ENCODE measurements at regions not wholly inside any gene's neighbourhood (a gene's known extent, or its start where the extent isn't known, plus 50 kb on each side); places are given as distances from the start of the nearest gene placed in this dataset.

DNA sequence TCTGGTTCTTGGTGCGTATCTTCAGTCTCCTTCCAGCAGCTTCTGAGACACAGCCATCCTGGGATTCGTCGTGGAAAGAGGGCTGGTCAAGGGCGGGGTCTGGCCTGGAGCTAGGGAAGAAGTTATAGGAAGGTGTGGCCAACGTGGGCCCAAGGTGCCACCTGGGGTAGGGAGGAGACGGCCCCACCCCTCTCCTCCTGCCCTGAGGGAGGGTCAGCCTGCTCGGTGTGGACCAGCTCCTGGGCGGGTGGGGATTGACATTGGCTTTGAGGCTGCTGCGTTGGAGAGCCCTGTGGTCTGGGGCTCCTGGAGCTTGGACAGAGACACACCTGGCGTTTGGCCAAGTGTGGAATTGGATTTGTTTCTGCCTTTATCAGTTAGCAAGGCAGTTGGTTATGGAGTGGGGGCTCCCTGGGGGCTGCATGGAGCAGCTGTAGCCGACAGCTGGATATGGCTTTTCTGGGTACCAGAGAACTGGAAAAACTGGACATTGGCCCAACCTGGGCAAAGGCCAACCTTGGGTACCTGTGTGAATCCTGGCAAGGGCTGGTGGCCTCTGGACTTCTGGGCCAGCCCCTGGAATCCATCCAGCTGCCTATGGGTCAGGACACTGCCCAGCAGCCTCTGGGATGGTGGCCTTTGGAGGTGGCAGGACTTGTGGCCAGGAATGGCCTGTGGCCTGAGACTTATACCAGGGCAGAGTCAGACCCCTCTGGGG lies 75.7 kb upstream of the PPP1R26 start:
- TF ChIP-seq, protein P1, sequence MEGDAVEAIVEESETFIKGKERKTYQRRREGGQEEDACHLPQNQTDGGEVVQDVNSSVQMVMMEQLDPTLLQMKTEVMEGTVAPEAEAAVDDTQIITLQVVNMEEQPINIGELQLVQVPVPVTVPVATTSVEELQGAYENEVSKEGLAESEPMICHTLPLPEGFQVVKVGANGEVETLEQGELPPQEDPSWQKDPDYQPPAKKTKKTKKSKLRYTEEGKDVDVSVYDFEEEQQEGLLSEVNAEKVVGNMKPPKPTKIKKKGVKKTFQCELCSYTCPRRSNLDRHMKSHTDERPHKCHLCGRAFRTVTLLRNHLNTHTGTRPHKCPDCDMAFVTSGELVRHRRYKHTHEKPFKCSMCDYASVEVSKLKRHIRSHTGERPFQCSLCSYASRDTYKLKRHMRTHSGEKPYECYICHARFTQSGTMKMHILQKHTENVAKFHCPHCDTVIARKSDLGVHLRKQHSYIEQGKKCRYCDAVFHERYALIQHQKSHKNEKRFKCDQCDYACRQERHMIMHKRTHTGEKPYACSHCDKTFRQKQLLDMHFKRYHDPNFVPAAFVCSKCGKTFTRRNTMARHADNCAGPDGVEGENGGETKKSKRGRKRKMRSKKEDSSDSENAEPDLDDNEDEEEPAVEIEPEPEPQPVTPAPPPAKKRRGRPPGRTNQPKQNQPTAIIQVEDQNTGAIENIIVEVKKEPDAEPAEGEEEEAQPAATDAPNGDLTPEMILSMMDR (IDR thresholded peaks at IDR 0.05; ENCODE audit: poor library complexity, severe bottlenecking): no peak
- no peak for TF ChIP-seq RAD21 (conservative IDR thresholded peaks at IDR 0.05)
